ENCODE measurements at regions not wholly inside any gene's neighbourhood (a gene's known extent, or its start where the extent isn't known, plus 50 kb on each side); places are given as distances from the start of the nearest gene placed in this dataset.

- dilution Hi-C loops (cut with MboI; ENCODE audit: extremely low pct_ligation_motif_present, low sequenced_read_pairs) (no loop called here), intact Hi-C loops (cut with micrococcal nuclease) (no loop called here)
- no peak for TF ChIP-seq POLR2A (IDR thresholded peaks at IDR 0.05; ENCODE audit: low read depth, low read length)
- no peak for TF ChIP-seq POLR2AphosphoS5 (IDR thresholded peaks at IDR 0.05; ENCODE audit: insufficient read depth, low read depth, low read length)
- TF ChIP-seq FOS (IDR thresholded peaks at IDR 0.05; ENCODE audit: borderline replicate concordance, insufficient read depth, low read length) = no peak
- TF ChIP-seq JUN (IDR thresholded peaks at IDR 0.05; ENCODE audit: borderline replicate concordance, insufficient read depth, insufficient read length, low read depth) = no peak
- no peaks in the 10 kb centered on the region for H3K36me3 ChIP-seq (ENCODE audit: control insufficient read depth in 2 of 2, extremely low read depth in 1 of 2, insufficient read depth in 2 of 2, low read length in 2 of 2)
- no peak overlapping the region for H3K4me3 ChIP-seq (replicated peaks in 1 of 3; ENCODE audit: insufficient read depth in 1 of 3, low read depth in 1 of 3, low read length in 3 of 3)
- FAIRE-seq (no peak), DNase-seq (ENCODE audit: low read depth, low spot score) (no peak)
- CTCF ChIA-PET = interaction anchor here (2.2 kb wide), 1 partner anchor 11 kb away, joined by 5 read pairs; no protein-coding TSS in a partner anchor
- BruUV-seq (replicated peaks) = no TSS peak
- H3K9me3 ChIP-seq (replicated peaks; ENCODE audit: control insufficient read depth, insufficient read depth, low read length) = no peaks in the 10 kb centered on the region
- no peaks in the 10 kb centered on the region for H4K20me1 ChIP-seq (replicated peaks; ENCODE audit: control insufficient read depth, extremely low read depth, insufficient read depth, low read length)
- POLR2A ChIA-PET = no interaction called here
- no peaks in the 10 kb centered on the region for H3K79me2 ChIP-seq (ENCODE audit: control insufficient read depth, insufficient read depth, low read length)
- no peak overlapping the region for H3K9ac ChIP-seq (replicated peaks; ENCODE audit: extremely low read depth, insufficient read depth, low read length)
- peaks cover 11 to 15% of the 10 kb centered on the region in 2 experiments for H3K27me3 ChIP-seq (ENCODE audit: control insufficient read depth in 2 of 2, insufficient read depth in 2 of 2, low read length in 2 of 2)
- H3K9me1 ChIP-seq (replicated peaks; ENCODE audit: control insufficient read depth, extremely low read depth, insufficient read depth, low read length) = no peaks in the 10 kb centered on the region
- no peaks in the 10 kb centered on the region for H3K4me1 ChIP-seq (ENCODE audit: control insufficient read depth, extremely low read depth, insufficient read depth, low read length)
- no peak overlapping the region for H2AFZ ChIP-seq (ENCODE audit: low read depth, low read length)
- no peak overlapping the region for H3K27ac ChIP-seq (ENCODE audit: insufficient read depth, low read depth, low read length)
- H3K4me2 ChIP-seq (ENCODE audit: insufficient read depth, low read length) = no peak overlapping the region
Observed at GRCh38 chr6:43869079-43869710, 99.2 kb downstream of the VEGFA start.

DNA sequence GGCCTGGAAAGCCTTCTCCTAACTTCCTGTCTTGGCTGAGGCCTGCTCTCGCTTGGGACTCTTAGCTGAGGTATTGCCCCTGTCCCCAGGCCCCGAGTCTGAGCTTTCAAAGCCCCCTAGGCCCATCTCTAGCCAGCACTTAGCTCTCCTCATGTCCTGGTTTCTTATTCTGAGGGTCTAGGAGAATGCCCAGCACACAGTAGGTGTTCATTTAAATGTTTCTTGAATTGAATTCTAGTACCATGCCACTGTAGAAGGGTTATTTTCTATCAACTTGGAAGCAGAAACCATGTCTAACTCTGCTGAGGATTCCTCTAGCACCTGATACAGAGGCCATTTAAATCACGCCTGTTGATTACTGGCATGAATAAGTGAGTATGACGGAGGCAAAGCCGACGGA lies 98.5 kb downstream of the VEGFA start:
- H3K4me3 ChIP-seq (replicated peaks in 1 of 3; ENCODE audit: insufficient read depth in 1 of 3, low read depth in 1 of 3, low read length in 3 of 3) = no peak overlapping the region
- no peaks in the 10 kb centered on the region for H3K4me1 ChIP-seq (ENCODE audit: control insufficient read depth, extremely low read depth, insufficient read depth, low read length)
- no peak overlapping the region for H3K9ac ChIP-seq (replicated peaks; ENCODE audit: extremely low read depth, insufficient read depth, low read length)
- no peaks in the 10 kb centered on the region for H3K79me2 ChIP-seq (ENCODE audit: control insufficient read depth, insufficient read depth, low read length)
- ChIA-PET CTCF (interaction anchor here (0.9 to 2.2 kb wide), 2 partner anchors 10 to 12 kb away, joined by 4 to 5 read pairs; no protein-coding TSS in a partner anchor), POLR2A (no interaction called here)
- no peaks in the 10 kb centered on the region for H3K9me3 ChIP-seq (replicated peaks; ENCODE audit: control insufficient read depth, insufficient read depth, low read length)
- H3K4me2 ChIP-seq (ENCODE audit: insufficient read depth, low read length) = no peak overlapping the region
- H3K9me1 ChIP-seq (replicated peaks; ENCODE audit: control insufficient read depth, extremely low read depth, insufficient read depth, low read length) = no peaks in the 10 kb centered on the region
- intact Hi-C loops (cut with micrococcal nuclease) = no loop called here
- no peak for DNase-seq (ENCODE audit: low read depth, low spot score)
- H3K36me3 ChIP-seq (ENCODE audit: control insufficient read depth in 2 of 2, extremely low read depth in 1 of 2, insufficient read depth in 2 of 2, low read length in 2 of 2) = no peaks in the 10 kb centered on the region
- TF ChIP-seq POLR2AphosphoS5 (IDR thresholded peaks at IDR 0.05; ENCODE audit: insufficient read depth, low read depth, low read length) (no peak), GATA2 (IDR thresholded peaks at IDR 0.05; ENCODE audit: insufficient read depth, insufficient read length, low read depth, low read length) (no peak), EZH2 (IDR thresholded peaks at IDR 0.05; ENCODE audit: borderline replicate concordance, low read depth, low read length, severe bottlenecking) (no peak), FOS (IDR thresholded peaks at IDR 0.05; ENCODE audit: borderline replicate concordance, insufficient read depth, low read length) (no peak), POLR2A (IDR thresholded peaks at IDR 0.05; ENCODE audit: low read depth, low read length) (no peak), MYC (IDR thresholded peaks at IDR 0.05; ENCODE audit: low read depth, low read length) (no peak), MAX (IDR thresholded peaks at IDR 0.05; ENCODE audit: insufficient read depth, insufficient read length) (no peak), JUN (IDR thresholded peaks at IDR 0.05; ENCODE audit: borderline replicate concordance, insufficient read depth, insufficient read length, low read depth) (no peak)
- TF ChIP-seq, protein P1, sequence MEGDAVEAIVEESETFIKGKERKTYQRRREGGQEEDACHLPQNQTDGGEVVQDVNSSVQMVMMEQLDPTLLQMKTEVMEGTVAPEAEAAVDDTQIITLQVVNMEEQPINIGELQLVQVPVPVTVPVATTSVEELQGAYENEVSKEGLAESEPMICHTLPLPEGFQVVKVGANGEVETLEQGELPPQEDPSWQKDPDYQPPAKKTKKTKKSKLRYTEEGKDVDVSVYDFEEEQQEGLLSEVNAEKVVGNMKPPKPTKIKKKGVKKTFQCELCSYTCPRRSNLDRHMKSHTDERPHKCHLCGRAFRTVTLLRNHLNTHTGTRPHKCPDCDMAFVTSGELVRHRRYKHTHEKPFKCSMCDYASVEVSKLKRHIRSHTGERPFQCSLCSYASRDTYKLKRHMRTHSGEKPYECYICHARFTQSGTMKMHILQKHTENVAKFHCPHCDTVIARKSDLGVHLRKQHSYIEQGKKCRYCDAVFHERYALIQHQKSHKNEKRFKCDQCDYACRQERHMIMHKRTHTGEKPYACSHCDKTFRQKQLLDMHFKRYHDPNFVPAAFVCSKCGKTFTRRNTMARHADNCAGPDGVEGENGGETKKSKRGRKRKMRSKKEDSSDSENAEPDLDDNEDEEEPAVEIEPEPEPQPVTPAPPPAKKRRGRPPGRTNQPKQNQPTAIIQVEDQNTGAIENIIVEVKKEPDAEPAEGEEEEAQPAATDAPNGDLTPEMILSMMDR (IDR thresholded peaks at IDR 0.05; ENCODE audit: extremely low read depth in 1 of 2, insufficient read depth in 1 of 2, low read depth in 1 of 2, low read length in 2 of 2) = no peak
- no peak for FAIRE-seq
- dilution Hi-C loops (cut with MboI; ENCODE audit: extremely low pct_ligation_motif_present, low sequenced_read_pairs) = no loop called here
- H2AFZ ChIP-seq (ENCODE audit: low read depth, low read length) = no peak overlapping the region
- H3K27me3 ChIP-seq (ENCODE audit: control insufficient read depth in 2 of 2, insufficient read depth in 2 of 2, low read length in 2 of 2) = peaks cover 11 to 16% of the 10 kb centered on the region in 2 experiments
- no TSS peak for BruUV-seq (replicated peaks)
- no peak overlapping the region for H3K27ac ChIP-seq (ENCODE audit: insufficient read depth, low read depth, low read length)
- no peaks in the 10 kb centered on the region for H4K20me1 ChIP-seq (replicated peaks; ENCODE audit: control insufficient read depth, extremely low read depth, insufficient read depth, low read length)

All from endothelial cell of umbilical vein (primary cell).